Natural killer cell (primary cell): ENCODE measurements at regions not wholly inside any gene's neighbourhood (a gene's known extent, or its start where the extent isn't known, plus 50 kb on each side); places are given as distances from the start of the nearest gene placed in this dataset.

Experiments used
- ATAC-seq, 3 donors: fragments of 150-1000 bp in 2 of 3; fragments of 200-7000 bp in 1 of 3; cut with Tn5 transposase; 1 replicate in 1 of 3; 2 replicates in 2 of 3; pipeline ENCODE4 v1.10.0; 2021; ENCODE audit warnings: mild to moderate bottlenecking in 2 of 3, moderate library complexity in 2 of 3
- DNase-seq, 2 donors: peaks; one replicate each; pipeline versions ENCODE4 v3.0.0 to v3.0.0-alpha.2; 2013 to 2021; ENCODE audit warnings: mixed read lengths in 1 of 2
- H3K27ac ChIP-seq: one replicate; pipeline ENCODE4 v1.5.1; 2013; ENCODE audit warnings: mild to moderate bottlenecking, low read length
- H3K27me3 ChIP-seq: one replicate; pipeline ENCODE4 v1.6.1; 2013; ENCODE audit warnings: low read length; ENCODE audit not compliant: control insufficient read depth, insufficient read depth
- H3K36me3 ChIP-seq: one replicate; pipeline ENCODE4 v1.6.1; 2013; ENCODE audit warnings: low read length; ENCODE audit not compliant: control insufficient read depth, insufficient read depth
- H3K4me1 ChIP-seq: one replicate; pipeline ENCODE4 v1.6.1; 2013; ENCODE audit warnings: low read length; ENCODE audit not compliant: control insufficient read depth, insufficient read depth
- H3K4me3 ChIP-seq: one replicate; pipeline ENCODE4 v1.5.1; 2013; ENCODE audit warnings: low read length
- H3K9me3 ChIP-seq: one replicate; pipeline ENCODE4 v1.6.1; 2013; ENCODE audit warnings: low read length; ENCODE audit not compliant: control insufficient read depth, insufficient read depth
- H3K27ac Mint-ChIP-seq, 2 donors: one replicate each; pipeline ENCODE4 v1.8.0; 2022; ENCODE audit warnings: mild to moderate bottlenecking in 2 of 2, mixed read lengths in 2 of 2, moderate library complexity in 1 of 2
- H3K27me3 Mint-ChIP-seq, 2 donors: one replicate each; pipeline ENCODE4 v1.8.0; 2022; ENCODE audit warnings: low read depth in 2 of 2, mixed read lengths in 2 of 2
- H3K36me3 Mint-ChIP-seq: one replicate; pipeline ENCODE4 v1.8.0; 2022; ENCODE audit warnings: mixed read lengths
- H3K4me1 Mint-ChIP-seq, 2 donors: one replicate each; pipeline ENCODE4 v1.8.0; 2022; ENCODE audit warnings: mixed read lengths in 2 of 2
- H3K4me3 Mint-ChIP-seq: one replicate; pipeline ENCODE4 v1.8.0; 2022; ENCODE audit warnings: mild to moderate bottlenecking, moderate library complexity, mixed read lengths
- H3K9me3 Mint-ChIP-seq, 2 donors: one replicate each; pipeline ENCODE4 v1.8.0; 2022; ENCODE audit warnings: mixed read lengths in 2 of 2
- CTCF ChIP-seq: fragments of 200-600 bp; IDR thresholded peaks from one replicate; pipeline ENCODE4 v1.8.0; 2022; ENCODE audit warnings: antibody characterized with exemption
- WGBS: methylation state at CpG from one replicate; pipeline ENCODE4 v1.1.7; 2013; ENCODE audit warnings: missing lambda C conversion rate; ENCODE audit not compliant: insufficient coverage; 5-methylcytosine and 5-hydroxymethylcytosine counted together
- intact Hi-C: fragments of 100-400 bp; cut with micrococcal nuclease; formaldehyde crosslinking; loops from one replicate; pipeline ENCODE4 v1.14.2; 2022

- no peak overlapping the region for H3K4me3 Mint-ChIP-seq
- H3K36me3 Mint-ChIP-seq, result no peaks in the 10 kb centered on the region
- Histone ChIP-seq H3K27me3 (no peaks in the 10 kb centered on the region), H3K4me3 (no peak overlapping the region), H3K36me3 (no peaks in the 10 kb centered on the region), H3K9me3 (peaks cover 4% of the 10 kb centered on the region), H3K4me1 (no peaks in the 10 kb centered on the region), H3K27ac (no peak overlapping the region)
- no peak for ATAC-seq
- 78% methylated on average over 1 of the region's 1 CpG for WGBS
- H3K27me3 Mint-ChIP-seq, result no peaks in the 10 kb centered on the region
- peaks cover 3 to 6% of the 10 kb centered on the region in 2 donors for H3K9me3 Mint-ChIP-seq
- no peak for DNase-seq
- H3K27ac Mint-ChIP-seq, result no peak overlapping the region
- intact Hi-C loops, result no loop called here
- H3K4me1 Mint-ChIP-seq, result no peaks in the 10 kb centered on the region
- no peak for TF ChIP-seq CTCF
Observed at GRCh38 chr2:19456705-19457309, 98.4 kb upstream of the OSR1 start.

- H3K4me3 ChIP-seq, result no peak overlapping the region
- peaks cover 3 to 6% of the 10 kb centered on the region in 2 donors for H3K9me3 Mint-ChIP-seq
- H3K27ac Mint-ChIP-seq, result no peak overlapping the region
- no CpG with 5 or more reads among the region's 2 CpGs for WGBS
- H3K27ac ChIP-seq, result no peak overlapping the region
- peaks cover 4% of the 10 kb centered on the region for H3K9me3 ChIP-seq
- H3K4me1 Mint-ChIP-seq, result no peaks in the 10 kb centered on the region
- DNase-seq, result no peak
- H3K36me3 Mint-ChIP-seq, result no peaks in the 10 kb centered on the region
- no peaks in the 10 kb centered on the region for H3K36me3 ChIP-seq
- H3K27me3 Mint-ChIP-seq, result no peaks in the 10 kb centered on the region
- TF ChIP-seq CTCF, result no peak
- intact Hi-C loops, result no loop called here
- no peak overlapping the region for H3K4me3 Mint-ChIP-seq
- no peak for ATAC-seq
- H3K4me1 ChIP-seq, result no peaks in the 10 kb centered on the region
- H3K27me3 ChIP-seq, result no peaks in the 10 kb centered on the region
Observed at GRCh38 chr2:19454125-19454524, 95.7 kb upstream of the OSR1 start.

- TF ChIP-seq CTCF, result no peak
- Histone ChIP-seq H3K4me1 (no peaks in the 10 kb centered on the region), H3K27me3 (no peaks in the 10 kb centered on the region), H3K36me3 (no peaks in the 10 kb centered on the region), H3K27ac (no peak overlapping the region), H3K4me3 (no peak overlapping the region), H3K9me3 (no peaks in the 10 kb centered on the region)
- ATAC-seq (no peak), DNase-seq (no peak)
- Mint-ChIP-seq H3K27me3 (peaks cover 0 to 6% of the 10 kb centered on the region in 2 donors), H3K36me3 (no peaks in the 10 kb centered on the region), H3K27ac (no peak overlapping the region), H3K4me1 (no peaks in the 10 kb centered on the region), H3K4me3 (no peak overlapping the region), H3K9me3 (peaks cover 0 to 4% of the 10 kb centered on the region in 2 donors)
- intact Hi-C loops, result no loop called here
- WGBS, result 85% methylated on average over 3 of the region's 3 CpGs
Observed at GRCh38 chr2:19442731-19443130, 84.3 kb upstream of the OSR1 start.

GRCh38 chr2:19439081-19439480 lies 80.7 kb upstream of the OSR1 start:
- no peak for DNase-seq
- H3K9me3 ChIP-seq, result no peaks in the 10 kb centered on the region
- 36% methylated on average over 1 of the region's 2 CpGs for WGBS
- Mint-ChIP-seq H3K27ac (no peak overlapping the region), H3K9me3 (peaks cover 3 to 4% of the 10 kb centered on the region in 2 donors), H3K27me3 (peaks cover 9 to 13% of the 10 kb centered on the region in 2 donors), H3K36me3 (no peaks in the 10 kb centered on the region), H3K4me1 (no peaks in the 10 kb centered on the region), H3K4me3 (no peak overlapping the region)
- no peaks in the 10 kb centered on the region for H3K36me3 ChIP-seq
- TF ChIP-seq CTCF, result no peak
- H3K27me3 ChIP-seq, result no peaks in the 10 kb centered on the region
- intact Hi-C loops, result no loop called here
- ATAC-seq, result no peak
- H3K4me3 ChIP-seq, result no peak overlapping the region
- H3K4me1 ChIP-seq, result no peaks in the 10 kb centered on the region
- H3K27ac ChIP-seq, result no peak overlapping the region
